Lower leg skin (tissue), 3 donors: ENCODE measurements at regions not wholly inside any gene's neighbourhood (a gene's known extent, or its start where the extent isn't known, plus 50 kb on each side); places are given as distances from the start of the nearest gene placed in this dataset.

Source experiments
- CTCF ChIP-seq, 3 donors: fragments of 450-650 bp; IDR thresholded peaks; one replicate each; pipeline ENCODE4 v1.5.1; 2016; ENCODE audit warnings: antibody characterized with exemption in 3 of 3, mild to moderate bottlenecking in 3 of 3, moderate library complexity in 2 of 3
- POLR2A ChIP-seq, 2 donors: fragments of 450-650 bp; IDR thresholded peaks; one replicate each; pipeline ENCODE4 v1.6.1; 2016 to 2017; ENCODE audit warnings: antibody characterized with exemption in 2 of 2, mild to moderate bottlenecking in 1 of 2, moderate library complexity in 1 of 2

GRCh38 chr3:26931896-26932295, 309.3 kb downstream of the LRRC3B start:
- TF ChIP-seq CTCF (IDR thresholded peaks at IDR 0.05), result no peak
- no peak for TF ChIP-seq POLR2A (IDR thresholded peaks at IDR 0.05)
